GM21786 (cell line): ENCODE measurements at regions not wholly inside any gene's neighbourhood (a gene's known extent, or its start where the extent isn't known, plus 50 kb on each side); places are given as distances from the start of the nearest gene placed in this dataset.

ENCODE experiments used
- ATAC-seq: cut with Tn5 transposase; IDR thresholded peaks from one replicate; pipeline ENCODE4 v1.9.1; 2021; ENCODE audit not compliant: unreplicated experiment

- ATAC-seq, result no peak
These were observed 87.7 kb upstream of the PLEKHG7 start for GRCh38 chr12:92615086-92615485.

DNA sequence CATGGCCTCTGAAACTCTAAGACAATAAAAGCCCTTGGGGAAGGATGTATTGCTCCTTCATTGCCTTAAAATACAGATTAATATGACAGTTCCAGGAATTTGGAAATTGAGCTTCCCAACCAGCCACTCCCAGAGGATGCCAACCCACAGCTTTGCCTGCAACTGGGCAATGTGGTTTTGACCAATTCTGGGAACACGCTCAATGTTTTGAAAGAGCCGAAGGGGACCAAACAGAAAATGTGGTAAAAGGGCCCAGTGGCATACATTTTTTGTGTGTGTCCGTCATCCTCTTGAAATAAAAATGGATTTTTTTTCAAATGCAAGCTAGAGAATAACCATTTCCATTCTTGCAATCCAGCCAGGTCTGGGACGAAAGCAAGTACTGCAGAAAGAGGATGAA is 88.3 kb upstream of the PLEKHG7 start:
- no peak for ATAC-seq

DNA sequence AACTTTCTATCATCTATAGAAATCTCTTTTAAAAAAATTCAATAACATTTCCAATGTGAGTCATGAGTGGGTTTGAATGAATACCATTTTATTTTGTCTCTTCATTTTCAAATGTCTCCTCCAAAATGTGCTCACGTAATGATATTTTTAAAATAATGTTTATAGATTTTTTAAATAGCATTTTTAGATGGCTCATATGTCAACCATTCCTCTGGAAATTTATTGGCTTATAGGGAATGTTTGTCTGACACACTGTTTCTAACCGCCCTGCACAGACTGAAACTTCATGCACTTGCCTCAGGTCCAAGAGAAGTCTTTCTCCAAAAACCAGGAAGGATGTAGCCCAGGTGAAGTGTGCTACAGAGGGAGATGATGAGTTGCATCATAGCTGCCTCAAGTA is 88.8 kb upstream of the PLEKHG7 start:
- no peak for ATAC-seq

GRCh38 chr12:92612611-92613010 is 90.2 kb upstream of the PLEKHG7 start:
- ATAC-seq, result no peak

- no peak for ATAC-seq
These were observed 94.4 kb upstream of the PLEKHG7 start for GRCh38 chr12:92608151-92609091.

DNA sequence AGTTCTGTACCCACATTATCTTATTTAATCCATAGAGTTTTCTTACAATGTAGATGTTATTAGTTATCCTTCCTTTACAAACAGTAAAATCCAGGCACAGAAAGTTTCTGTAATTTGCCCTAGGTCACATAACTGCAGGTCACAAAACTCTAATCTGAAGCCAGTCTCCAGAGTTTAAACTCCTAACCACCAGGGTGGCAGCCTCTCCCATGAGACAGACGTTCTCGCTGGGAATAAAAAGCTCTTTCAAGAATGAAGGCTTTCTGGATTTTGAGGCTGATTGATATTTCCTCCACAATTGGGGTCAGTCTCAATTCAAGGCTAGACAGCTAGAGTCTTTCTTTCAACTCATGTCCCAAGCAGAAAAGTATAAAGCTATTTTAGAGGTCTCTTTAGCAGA is 95.8 kb upstream of the PLEKHG7 start:
- ATAC-seq, result no peak

DNA sequence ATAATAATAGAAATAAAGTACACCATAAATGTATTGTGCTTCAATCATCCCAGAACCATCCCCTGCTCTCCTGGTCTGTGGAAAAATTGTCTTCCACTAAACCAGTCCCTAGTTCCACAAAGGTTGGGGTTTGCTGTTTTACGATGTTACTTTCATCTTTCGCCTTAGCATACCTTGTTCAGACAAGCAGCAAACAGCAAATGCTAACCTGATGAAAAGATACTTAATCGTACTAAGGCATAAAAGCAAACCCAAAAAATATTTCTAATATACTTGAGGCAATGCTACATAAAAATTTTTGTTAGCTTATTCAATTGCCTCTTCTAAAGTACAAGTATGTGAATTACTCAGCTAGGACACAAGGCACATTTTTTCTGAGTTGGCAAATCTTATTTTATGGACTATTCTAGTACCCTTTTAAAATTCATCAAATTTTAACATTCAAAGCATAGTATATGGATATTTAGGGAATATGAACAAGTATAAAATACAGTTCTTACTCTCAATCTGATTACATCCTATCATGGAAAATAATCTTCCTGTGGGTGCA is 97.1 kb upstream of the PLEKHG7 start:
- no peak for ATAC-seq

DNA sequence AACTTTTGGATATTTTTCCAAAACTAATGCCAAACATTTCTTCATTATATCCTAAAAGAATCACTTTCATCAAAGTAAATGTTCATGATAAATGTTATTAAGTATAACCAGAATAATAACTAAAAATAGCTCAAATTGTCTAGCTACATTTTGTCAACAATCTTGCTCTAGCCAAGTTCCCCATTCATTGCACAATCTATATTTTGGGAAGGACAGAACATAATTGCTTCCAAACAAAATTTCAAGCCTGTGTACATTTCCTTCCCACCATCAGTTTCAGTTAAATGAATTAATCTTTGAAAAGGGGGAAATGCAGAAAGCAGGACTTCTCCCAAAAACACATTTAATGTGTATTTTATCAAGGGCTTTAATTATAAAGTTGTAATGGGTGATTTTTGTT is 98.0 kb upstream of the PLEKHG7 start:
- no peak for ATAC-seq

- ATAC-seq, result no peak
These were observed 98.9 kb upstream of the PLEKHG7 start for GRCh38 chr12:92603741-92604432.

DNA sequence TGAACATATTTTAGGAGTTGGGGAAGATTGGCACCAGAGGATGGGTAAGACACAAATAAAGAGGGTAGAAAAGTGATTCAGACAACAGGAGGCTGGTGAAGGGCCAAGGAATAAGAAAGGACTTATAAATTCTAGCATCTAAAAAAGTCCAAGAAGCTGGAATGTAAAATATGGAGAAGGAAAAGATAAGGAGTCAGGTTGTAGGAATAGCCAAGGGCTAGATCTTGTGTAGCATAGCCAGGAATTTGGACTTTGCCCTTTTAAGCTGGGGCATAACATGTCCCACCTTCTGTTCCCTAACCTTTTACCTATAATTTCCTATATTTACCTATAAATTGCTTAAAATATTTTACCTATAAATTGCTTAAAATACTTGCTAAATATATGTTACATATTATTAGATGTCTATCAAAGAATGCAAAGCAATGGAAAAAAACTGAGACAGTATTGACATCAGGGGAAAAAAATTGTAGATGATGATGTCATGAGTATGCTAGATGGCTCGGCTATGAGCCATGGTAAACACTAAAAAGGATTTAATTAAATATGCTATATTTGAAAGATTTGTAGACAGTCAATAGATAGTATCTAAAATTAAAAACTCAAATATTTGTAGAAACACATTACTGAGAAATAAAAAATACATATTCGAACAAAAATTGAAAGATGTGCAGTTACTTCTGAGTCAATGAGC is 99.7 kb upstream of the PLEKHG7 start:
- ATAC-seq, result no peak

GRCh38 chr12:92602476-92602875 is 100.3 kb upstream of the PLEKHG7 start:
- ATAC-seq, result no peak

DNA sequence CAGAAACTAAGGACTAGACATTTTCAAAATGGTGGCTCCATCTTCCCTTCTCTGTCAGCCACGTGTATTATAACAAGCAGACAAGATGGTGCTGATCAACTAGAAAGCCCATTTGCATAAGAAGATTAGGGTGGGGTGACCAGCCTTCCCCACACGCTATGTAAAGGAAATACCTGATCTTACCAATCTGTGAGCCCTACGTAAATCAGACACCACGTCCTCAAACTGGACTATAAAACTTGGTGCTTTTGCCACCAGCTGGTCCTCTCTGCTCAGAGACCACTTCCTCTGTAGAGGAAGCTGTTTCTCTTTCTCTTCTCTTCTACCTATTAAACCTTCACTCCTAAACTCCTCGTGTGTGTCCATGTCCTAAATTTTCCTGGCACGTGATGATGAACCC is 101.1 kb upstream of the PLEKHG7 start:
- ATAC-seq, result no peak

DNA sequence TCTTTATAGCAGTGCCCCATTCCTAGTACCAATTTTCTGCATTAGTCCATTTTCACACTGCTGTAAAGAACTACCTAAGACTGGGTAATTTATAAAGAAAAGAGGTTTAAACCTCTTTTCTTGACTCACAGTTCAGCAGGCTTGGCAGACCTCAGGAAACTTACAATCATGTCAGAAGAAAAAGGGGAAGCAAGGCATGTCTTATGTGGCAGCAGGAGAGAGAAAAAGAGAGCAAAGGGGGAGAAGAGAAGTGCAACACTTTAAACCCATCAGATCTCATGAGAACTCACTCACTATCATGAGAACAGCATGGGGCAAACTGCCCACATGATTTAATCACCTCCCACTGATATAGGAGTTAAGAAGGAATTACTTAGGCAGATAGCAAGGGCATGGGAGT is 101.6 kb upstream of the PLEKHG7 start:
- ATAC-seq, result no peak

GRCh38 chr12:92600052-92600451 is 102.7 kb upstream of the PLEKHG7 start:
- ATAC-seq, result no peak

- no peak for ATAC-seq
These were observed 104.8 kb upstream of the PLEKHG7 start for GRCh38 chr12:92597997-92598396.

- ATAC-seq, result no peak
These were observed 105.7 kb upstream of the PLEKHG7 start for GRCh38 chr12:92597118-92597517.

DNA sequence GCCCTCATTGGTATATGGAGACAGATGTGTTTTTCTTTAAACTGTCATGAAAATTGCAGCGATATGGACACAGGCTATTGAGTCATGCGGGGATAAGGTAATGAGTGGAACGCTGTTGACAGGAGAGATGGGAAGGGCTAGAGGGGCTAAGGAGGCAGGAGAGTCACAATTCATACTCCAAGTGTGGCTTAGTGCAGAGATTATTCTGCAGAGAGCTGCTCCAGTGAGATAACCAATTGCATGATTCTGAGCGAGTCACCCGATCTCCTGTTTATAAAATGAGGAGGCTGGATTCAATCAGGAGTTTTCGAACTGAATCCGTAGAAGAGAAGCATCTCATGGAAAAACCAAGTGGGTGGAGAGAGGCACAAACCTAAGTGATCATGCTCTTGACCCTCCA is 106.4 kb upstream of the PLEKHG7 start:
- ATAC-seq, result no peak

DNA sequence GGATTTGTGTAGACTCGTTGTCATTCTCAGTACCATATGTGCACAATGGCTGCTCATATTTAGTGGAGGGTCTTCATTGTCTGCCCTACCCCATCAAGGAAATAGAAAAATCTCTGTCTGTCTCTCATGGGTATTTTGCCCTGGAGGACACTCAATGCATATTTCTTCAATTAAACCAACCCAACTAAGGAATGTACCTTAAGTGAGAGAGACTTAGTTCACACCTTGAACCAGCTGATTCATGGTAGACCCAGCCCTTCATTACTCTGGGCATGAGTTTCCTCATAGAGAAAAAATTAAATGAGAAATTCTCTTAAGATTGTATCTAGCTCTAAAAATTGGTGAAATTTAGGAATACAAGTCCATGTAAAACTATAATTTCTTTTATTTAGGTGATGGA is 107.1 kb upstream of the PLEKHG7 start:
- no peak for ATAC-seq

- peak; percentile 100 for ATAC-seq
These were observed 108.9 kb upstream of the PLEKHG7 start for GRCh38 chr12:92593734-92594402.

DNA sequence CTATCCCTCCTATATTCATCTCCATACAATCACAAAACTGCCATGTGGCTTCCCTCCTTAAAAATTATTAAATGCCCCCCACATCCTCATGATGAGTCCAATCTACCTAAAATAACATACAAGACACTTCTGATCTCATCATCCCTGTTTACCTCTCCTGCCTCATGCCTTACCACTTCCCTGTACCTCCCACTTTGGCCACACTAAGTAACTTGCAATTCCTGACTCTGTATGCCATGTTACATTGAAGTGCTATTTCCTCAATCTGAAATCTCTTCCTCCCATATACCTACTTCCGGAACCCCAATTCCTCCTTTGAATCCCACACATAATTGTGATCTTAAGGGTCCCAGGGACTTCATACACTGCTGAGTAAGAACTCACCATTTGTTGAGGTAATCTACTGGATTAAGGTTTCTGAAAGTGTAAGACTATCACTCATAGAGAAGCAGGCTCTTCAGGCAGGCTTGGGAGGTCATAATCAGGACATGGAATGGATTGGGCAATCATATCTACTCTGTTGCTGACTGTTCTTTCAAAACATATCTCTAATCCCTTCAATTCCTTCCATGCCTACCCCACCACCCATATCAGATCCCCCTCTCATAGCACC is 117.6 kb upstream of the PLEKHG7 start:
- ATAC-seq, result no peak
